IMR-90 (cell line): ENCODE measurements at regions not wholly inside any gene's neighbourhood (a gene's known extent, or its start where the extent isn't known, plus 50 kb on each side); places are given as distances from the start of the nearest gene placed in this dataset.
"Not testable (repeated sequence)": the region's sequence is repeated elsewhere in the genome, so short reads cannot be mapped to it uniquely, and the experiment has no call there.

Experiments
- ATAC-seq: fragments of 200-7000 bp; cut with Tn5 transposase; 2 replicates; pipeline ENCODE4 v1.9.1; 2020; ENCODE audit warnings: low read depth, mild to moderate bottlenecking, moderate library complexity
- BruUV-seq: library from RNA; stranded (reverse); fragments of 400-500 nt; replicated peaks from 2 replicates; lab custom pipeline; 2021; lab: Mats Ljungman, UMichigan
- CTCF ChIA-PET: fragments of 300-600 bp; formaldehyde crosslinking; extraction: SDS; loops from one replicate; lab custom pipeline; 2021; ENCODE audit warnings: antibody characterized with exemption; lab: Yijun Ruan, JAX
- POLR2A ChIA-PET: fragments of 300-600 bp; sonication (Branson Sonifier 250); formaldehyde crosslinking; loops from one replicate; lab custom pipeline; 2022; ENCODE audit warnings: antibody characterized with exemption; ENCODE audit not compliant: unreplicated experiment; lab: Charles Lee
- DNase-seq: peaks from one replicate; pipeline ENCODE4 v3.0.0; 2013
- H2AFZ ChIP-seq: replicated peaks from 2 replicates; pipeline ENCODE3; 2013; ENCODE audit warnings: low read length, mild to moderate bottlenecking; ENCODE audit not compliant: poor library complexity
- H2AK5ac ChIP-seq: 2 replicates; pipeline ENCODE4 v1.6.1; 2013; ENCODE audit warnings: low read depth, low read length, inconsistent platforms
- H2AK9ac ChIP-seq: replicated peaks from 2 replicates; pipeline ENCODE3; 2013; ENCODE audit warnings: mild to moderate bottlenecking, low read depth, low read length, moderate library complexity; ENCODE audit not compliant: poor library complexity
- H2BK120ac ChIP-seq: 2 replicates; pipeline ENCODE4 v1.6.1; 2013; ENCODE audit warnings: low read depth, low read length, inconsistent platforms
- H2BK15ac ChIP-seq: 3 replicates; pipeline ENCODE4 v1.6.1; 2013; ENCODE audit warnings: low read depth, low read length, inconsistent platforms
- H2BK20ac ChIP-seq: 2 replicates; pipeline ENCODE4 v1.6.1; 2013; ENCODE audit warnings: low read depth, mild to moderate bottlenecking, inconsistent platforms, low read length, moderate library complexity
- H2BK5ac ChIP-seq: 2 replicates; pipeline ENCODE4 v1.6.1; 2013; ENCODE audit warnings: mild to moderate bottlenecking, low read depth, low read length, inconsistent platforms; ENCODE audit not compliant: poor library complexity, severe bottlenecking
- H3K14ac ChIP-seq: replicated peaks from 2 replicates; pipeline ENCODE4 v1.6.1; 2013; ENCODE audit warnings: low read depth, low read length, inconsistent platforms
- H3K18ac ChIP-seq: 2 replicates; pipeline ENCODE4 v1.6.1; 2013; ENCODE audit warnings: low read depth, low read length, control low read depth
- H3K23ac ChIP-seq: 2 replicates; pipeline ENCODE4 v1.6.1; 2013; ENCODE audit warnings: low read depth, low read length, inconsistent platforms
- H3K27ac ChIP-seq: 2 replicates; pipeline ENCODE4 v1.5.1; 2013; ENCODE audit warnings: mild to moderate bottlenecking, control low read depth, low read length; ENCODE audit not compliant: insufficient read depth
- H3K27me3 ChIP-seq: 2 replicates; pipeline ENCODE4 v1.6.1; 2013; ENCODE audit warnings: low read length; ENCODE audit not compliant: control insufficient read depth, insufficient read depth
- H3K36me3 ChIP-seq: 2 replicates; pipeline ENCODE4 v1.6.1; 2013; ENCODE audit warnings: low read length, mixed read lengths; ENCODE audit not compliant: control insufficient read depth, insufficient read depth
- H3K4ac ChIP-seq: 2 replicates; pipeline ENCODE4 v1.6.1; 2013; ENCODE audit warnings: low read depth, low read length, inconsistent platforms
- H3K4me1 ChIP-seq: 2 replicates; pipeline ENCODE4 v1.6.1; 2013; ENCODE audit warnings: low read length, mixed read lengths; ENCODE audit not compliant: control insufficient read depth, insufficient read depth
- H3K4me2 ChIP-seq: 2 replicates; pipeline ENCODE4 v1.6.1; 2013; ENCODE audit warnings: low read depth, mild to moderate bottlenecking, control low read depth, low read length, moderate library complexity
- H3K4me3 ChIP-seq: 2 replicates; pipeline ENCODE4 v1.5.1; 2013; ENCODE audit warnings: low read depth, mild to moderate bottlenecking, control low read depth, low read length, moderate library complexity; ENCODE audit not compliant: insufficient read depth
- H3K56ac ChIP-seq: 2 replicates; pipeline ENCODE4 v1.6.1; 2013; ENCODE audit warnings: low read length, inconsistent platforms; ENCODE audit not compliant: insufficient read depth; ENCODE audit errors: extremely low read depth
- H3K79me1 ChIP-seq, 2 experiments: 2 replicates each; pipeline ENCODE4 v1.6.1; 2013; ENCODE audit warnings: low read length in 2 of 2, inconsistent platforms in 1 of 2, low read depth in 1 of 2
- H3K9ac ChIP-seq: 2 replicates; pipeline ENCODE4 v1.6.1; 2013; ENCODE audit warnings: low read depth, low read length, control low read depth
- H3K9me1 ChIP-seq: 2 replicates; pipeline ENCODE4 v1.6.1; 2013; ENCODE audit warnings: low read length, inconsistent platforms; ENCODE audit not compliant: insufficient read depth
- H3K9me3 ChIP-seq: 2 replicates; pipeline ENCODE4 v1.6.1; 2013; ENCODE audit warnings: low read length; ENCODE audit not compliant: control insufficient read depth, insufficient read depth
- H4K20me1 ChIP-seq: 2 replicates; pipeline ENCODE4 v1.6.1; 2013; ENCODE audit warnings: low read length, inconsistent platforms; ENCODE audit not compliant: insufficient read depth
- H4K5ac ChIP-seq: 2 replicates; pipeline ENCODE4 v1.6.1; 2013; ENCODE audit warnings: mild to moderate bottlenecking, low read depth, low read length, control low read depth
- H4K8ac ChIP-seq, 2 experiments: 2 replicates each; pipeline ENCODE4 v1.6.1; 2013; ENCODE audit warnings: low read depth in 2 of 2, low read length in 2 of 2, control low read depth in 1 of 2, inconsistent platforms in 1 of 2
- H4K91ac ChIP-seq: 2 replicates; pipeline ENCODE4 v1.6.1; 2013; ENCODE audit warnings: low read depth, low read length, inconsistent platforms; ENCODE audit not compliant: insufficient read depth
- WGBS, 2 experiments: methylation state at CpG; one replicate each; pipeline versions ENCODE4 v1.1.5 to v1.1.7; 2013; ENCODE audit warnings: missing lambda C conversion rate in 2 of 2; ENCODE audit not compliant: insufficient read length in 1 of 2; ENCODE audit errors: extremely low coverage in 2 of 2; 5-methylcytosine and 5-hydroxymethylcytosine counted together
- dilution Hi-C: fragments of 300-500 bp; cut with HindIII; formaldehyde crosslinking; loops from one replicate; pipeline ENCODE4 v1.14.3; 2018; ENCODE audit warnings: low sequenced_read_pairs; ENCODE audit not compliant: unreplicated experiment
- in situ Hi-C: fragments of 300-500 bp; cut with MboI; formaldehyde crosslinking; loops from 3 replicates; pipeline ENCODE4 v1.14.3; 2019; ENCODE audit warnings: low sequenced_read_pairs, inconsistent platforms, mixed read lengths
- intact Hi-C: fragments of 100-400 bp; cut with micrococcal nuclease; formaldehyde crosslinking; loops from 2 replicates; pipeline ENCODE4 v1.10.0; 2022

GRCh38 chr2:174671532-174671931 is 73.9 kb upstream of the WIPF1 start:
- intact Hi-C loops, H3K4me2 ChIP-seq, H4K91ac ChIP-seq, H2BK120ac ChIP-seq, DNase-seq, H3K4ac ChIP-seq, H3K9me1 ChIP-seq, dilution Hi-C loops, ATAC-seq, H2BK20ac ChIP-seq, H3K56ac ChIP-seq, H3K9ac ChIP-seq, H3K18ac ChIP-seq, H2BK15ac ChIP-seq, H3K27ac ChIP-seq, H3K4me1 ChIP-seq, in situ Hi-C loops, H2AK5ac ChIP-seq, H2AFZ ChIP-seq, POLR2A ChIA-PET, H3K14ac ChIP-seq, H4K8ac ChIP-seq, H3K4me3 ChIP-seq, H3K23ac ChIP-seq, H4K5ac ChIP-seq, H2BK5ac ChIP-seq, H4K20me1 ChIP-seq, H2AK9ac ChIP-seq, H3K9me3 ChIP-seq, H3K36me3 ChIP-seq, H3K27me3 ChIP-seq, BruUV-seq: not testable (repeated sequence)
- 100% methylated on average over 2 of the region's 10 CpGs; no CpG with 5 or more reads in 1 of the 2 experiments for WGBS, 2 experiments
- CTCF ChIA-PET, result interaction anchor here (0.6 kb wide), 1 partner anchor 64 kb away, joined by 3 read pairs; no protein-coding TSS in a partner anchor
- H3K79me1 ChIP-seq, result peaks cover 19 to 43% of the 10 kb centered on the region in 2 experiments
